NCI-H1436 treated with DMSO at 0.1 percent for 48 hours (cell line): ENCODE measurements at regions not wholly inside any gene's neighbourhood (a gene's known extent, or its start where the extent isn't known, plus 50 kb on each side); places are given as distances from the start of the nearest gene placed in this dataset.

Experiments
- DNase-seq: peaks from one replicate; lab custom pipeline; 2025; lab: John Stamatoyannopoulos, UW

- no peak for DNase-seq
Observed at GRCh38 chr6:44500074-44500473, 112.6 kb downstream of the CDC5L start.

GRCh38 chr6:44503471-44503870 is 116.0 kb downstream of the CDC5L start:
- no peak for DNase-seq

- no peak for DNase-seq
Observed at GRCh38 chr6:44504301-44504791, 116.8 kb downstream of the CDC5L start.

- DNase-seq: no peak
Observed at GRCh38 chr6:44505751-44506150, 118.2 kb downstream of the CDC5L start.

GRCh38 chr6:44507014-44507413 is 119.5 kb downstream of the CDC5L start:
- no peak for DNase-seq

- DNase-seq: no peak
Observed at GRCh38 chr6:44508646-44509045, 121.1 kb downstream of the CDC5L start.

DNA sequence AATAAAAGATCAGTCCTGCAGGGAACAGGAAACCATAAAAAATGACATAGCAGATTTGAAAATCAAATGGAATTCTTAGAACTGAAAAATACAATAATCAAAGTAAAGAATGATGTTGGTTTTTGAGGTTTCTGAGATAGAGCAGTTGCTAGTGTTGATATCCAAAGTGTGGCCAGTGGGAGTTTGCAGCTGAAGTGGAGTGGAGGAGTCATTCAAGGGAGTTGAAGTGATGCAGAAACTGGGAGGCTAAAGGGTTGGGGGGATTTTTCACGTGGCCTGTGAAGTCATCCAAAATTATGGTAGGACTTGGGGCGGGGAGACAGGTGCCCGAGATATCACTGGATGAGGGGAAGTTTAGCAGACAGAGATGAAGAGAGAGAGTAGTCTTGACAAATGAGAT is 123.6 kb downstream of the CDC5L start:
- DNase-seq: no peak

GRCh38 chr6:44512868-44513741 is 125.6 kb downstream of the CDC5L start:
- no peak for DNase-seq

DNA sequence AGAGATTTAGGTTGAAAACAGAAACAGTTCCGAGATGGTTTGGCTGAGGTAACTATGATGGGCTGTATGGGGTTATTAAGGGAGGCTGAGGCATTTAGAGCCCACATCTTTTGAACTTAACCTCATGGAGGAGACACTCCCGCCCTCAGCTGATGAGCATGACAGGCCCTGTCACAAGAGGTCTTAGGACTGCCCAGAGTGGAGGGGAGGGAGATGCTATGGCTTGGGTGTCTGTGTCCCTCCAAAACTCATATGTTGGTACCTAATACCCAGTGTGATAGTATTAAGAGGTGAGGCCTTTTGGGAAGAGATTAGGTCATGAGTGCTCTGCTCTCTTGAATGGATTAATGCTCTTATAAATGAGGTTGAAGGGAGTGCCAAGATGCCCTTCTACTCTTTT is 126.6 kb downstream of the CDC5L start:
- DNase-seq: no peak

GRCh38 chr6:44514576-44515193 is 127.2 kb downstream of the CDC5L start:
- no peak for DNase-seq

DNA sequence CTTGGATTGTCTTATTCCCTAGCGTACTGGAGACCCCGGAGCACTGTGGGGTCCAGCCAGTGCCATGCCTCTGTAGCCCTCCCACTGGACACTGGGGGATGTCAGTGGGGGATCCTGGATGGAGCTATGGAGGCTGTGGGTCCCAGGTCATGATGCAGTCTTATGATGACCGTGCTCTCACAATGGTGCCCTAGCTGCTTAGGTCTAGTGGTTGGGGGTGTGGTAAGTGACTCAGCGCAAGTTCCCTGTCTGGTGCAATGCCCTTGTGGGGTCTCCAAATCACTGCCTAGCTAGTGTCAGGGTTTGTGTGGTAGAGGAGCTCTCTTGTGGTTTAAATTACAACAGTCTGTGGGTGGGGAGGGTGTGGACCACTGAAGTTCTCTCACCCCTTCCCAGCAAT is 135.4 kb downstream of the CDC5L start:
- no peak for DNase-seq

GRCh38 chr6:44524476-44525227 is 137.1 kb downstream of the CDC5L start:
- DNase-seq: no peak

DNA sequence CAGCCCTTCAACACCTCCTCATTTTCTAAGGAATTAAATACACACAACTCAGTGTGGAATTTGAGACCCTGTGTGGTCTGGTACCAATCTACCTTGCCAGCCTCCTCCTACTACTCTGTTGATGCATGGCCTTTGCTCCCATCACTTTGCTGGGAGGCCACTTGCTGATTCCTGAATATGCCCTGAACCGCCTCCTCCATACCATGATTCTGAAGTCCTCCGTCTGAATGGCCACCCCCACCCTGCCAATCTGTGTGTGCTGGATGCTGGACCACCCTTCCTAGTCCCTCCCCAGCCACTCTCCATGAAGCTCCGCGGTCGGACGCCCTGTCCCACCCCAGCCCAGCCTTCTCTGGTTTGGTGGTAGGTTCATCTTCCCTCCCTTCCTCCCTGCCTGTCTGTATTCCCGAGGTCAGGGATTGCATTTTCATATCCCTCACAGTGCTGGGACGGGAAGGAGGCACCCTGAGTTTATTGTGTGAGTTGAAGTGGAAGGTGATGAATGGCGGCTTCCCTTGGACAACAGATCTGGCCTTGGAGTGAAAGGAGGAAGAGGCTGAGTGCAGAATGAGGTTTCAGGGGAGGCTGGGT is 138.3 kb downstream of the CDC5L start:
- no peak for DNase-seq

GRCh38 chr6:44527181-44527580 is 139.7 kb downstream of the CDC5L start:
- DNase-seq: no peak

- no peak for DNase-seq
Observed at GRCh38 chr6:44527583-44528369, 140.3 kb downstream of the CDC5L start.

DNA sequence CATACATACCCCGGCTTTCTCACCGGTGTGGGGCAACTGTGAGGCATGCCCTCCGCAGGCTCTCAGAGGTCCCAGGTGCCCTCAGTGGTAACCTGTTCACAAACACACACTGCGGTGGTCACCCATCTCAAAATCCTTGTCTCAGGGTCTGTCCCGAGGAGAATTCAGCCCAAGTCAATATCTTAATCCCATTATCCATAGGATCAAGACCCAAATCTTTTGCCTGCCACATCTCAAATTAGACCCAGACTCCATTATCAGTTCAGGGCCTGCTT is 140.8 kb downstream of the CDC5L start:
- DNase-seq: no peak

- DNase-seq: no peak
Observed at GRCh38 chr6:44528716-44529115, 141.2 kb downstream of the CDC5L start.

DNA sequence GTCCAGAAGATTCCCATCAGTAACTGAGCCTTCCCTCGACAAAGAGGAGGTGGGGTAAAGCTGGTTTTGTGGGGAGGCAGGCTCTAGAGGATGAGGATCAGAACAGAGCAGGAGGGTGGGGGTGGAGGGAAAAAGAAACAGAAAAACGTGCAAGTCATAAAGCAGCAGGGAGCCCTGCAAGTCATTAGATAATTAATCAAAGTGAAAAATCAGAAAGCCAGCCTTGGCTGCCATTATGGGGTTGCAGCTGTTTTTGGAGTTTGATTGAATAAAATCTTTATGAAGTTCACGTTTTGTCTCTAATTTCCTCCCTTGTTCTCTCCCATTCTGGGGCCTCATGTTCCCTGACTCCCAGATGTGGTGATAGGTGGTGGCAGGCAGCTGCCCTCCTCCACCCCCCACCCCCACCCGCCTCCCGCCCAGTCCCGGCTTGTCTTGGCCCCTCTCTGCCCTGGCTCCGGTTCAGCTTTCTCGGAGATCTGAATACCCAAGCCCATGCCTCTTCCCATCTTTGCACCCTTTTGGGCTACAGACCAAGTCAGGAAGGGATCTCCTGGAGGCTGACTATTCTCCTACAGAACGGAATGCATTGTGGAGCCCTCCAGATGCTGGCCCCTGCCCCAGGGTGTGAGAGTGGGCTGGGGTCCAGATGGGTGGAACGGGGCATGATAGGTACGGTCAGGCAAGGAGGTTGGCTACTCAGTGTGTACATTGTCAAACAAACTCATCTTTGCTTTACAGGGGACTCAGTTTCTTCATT is 141.8 kb downstream of the CDC5L start:
- no peak for DNase-seq

DNA sequence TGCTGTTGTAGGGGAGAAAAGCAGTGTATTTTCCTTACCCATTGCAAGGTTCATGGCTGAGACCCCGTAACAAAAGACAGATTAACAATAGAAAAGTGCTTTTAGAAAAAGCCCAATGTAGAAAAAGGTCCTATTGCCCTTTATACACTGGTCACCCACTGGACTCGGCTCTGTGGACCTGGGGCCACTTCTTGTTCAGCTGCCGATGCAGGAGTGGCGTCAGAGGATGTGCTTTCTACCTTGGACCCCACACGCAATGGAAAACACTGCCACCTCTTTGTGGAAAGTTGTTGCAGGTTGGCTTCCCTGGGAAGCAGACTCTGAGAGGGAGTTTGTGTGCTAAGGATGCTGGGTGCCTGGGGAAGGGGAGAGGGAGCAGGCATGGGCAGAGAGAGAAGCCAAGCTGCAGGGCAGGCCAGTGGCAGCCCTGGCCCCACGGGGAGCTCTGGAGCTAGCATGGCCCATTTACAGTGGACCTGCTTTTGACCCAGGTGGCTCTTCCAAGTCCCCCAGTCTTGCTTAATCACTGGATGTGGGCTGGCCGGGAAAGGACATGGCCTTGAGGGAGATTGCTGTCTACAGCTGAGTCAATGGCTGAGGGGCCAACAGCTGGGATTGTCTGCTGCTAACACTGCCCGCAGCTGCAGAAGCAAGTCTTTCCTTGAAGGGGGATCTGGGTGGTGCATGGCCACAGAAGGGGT is 142.9 kb downstream of the CDC5L start:
- DNase-seq: no peak

DNA sequence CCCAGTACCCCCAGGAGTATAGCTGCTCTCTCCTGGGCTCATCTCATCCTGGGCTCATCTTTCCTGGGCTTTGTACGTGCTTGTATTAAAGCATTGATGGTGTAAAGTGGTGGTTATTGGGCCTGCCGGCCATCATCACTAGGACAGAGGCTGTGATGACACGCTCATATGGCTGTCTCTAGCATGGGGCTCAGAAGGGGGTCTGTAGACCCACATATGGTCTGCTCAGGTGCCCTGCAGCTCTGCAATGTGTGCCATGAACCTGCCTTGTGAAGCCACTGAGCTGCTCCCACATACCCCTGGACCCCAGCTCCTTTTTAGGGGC is 143.4 kb downstream of the CDC5L start:
- DNase-seq: no peak
